ENCODE measurements at regions not wholly inside any gene's neighbourhood (a gene's known extent, or its start where the extent isn't known, plus 50 kb on each side); places are given as distances from the start of the nearest gene placed in this dataset.

DNA sequence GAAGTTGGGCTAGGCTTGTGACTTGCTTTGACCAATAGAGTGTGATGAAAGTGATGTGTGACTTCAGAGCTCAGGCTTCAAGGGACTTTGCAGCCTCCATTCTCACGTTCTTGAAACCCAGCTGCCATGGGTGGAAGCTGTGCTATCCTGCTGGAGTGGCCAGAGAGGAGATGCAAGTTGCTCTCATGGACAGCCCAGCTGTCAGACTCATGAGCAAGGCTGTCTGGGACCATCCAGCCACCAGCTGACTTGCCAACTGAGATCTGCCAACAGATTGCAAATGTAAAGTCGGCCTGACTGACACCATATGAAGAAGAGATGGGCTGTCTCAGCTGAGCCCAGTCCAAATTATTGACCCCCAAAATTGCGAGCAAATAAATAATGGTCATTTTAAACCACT is 226.4 kb upstream of the CXCR4 start:
- DNase-seq (ENCODE audit: low spot score in 2 of 2) (no peak), ATAC-seq (replicated peaks; ENCODE audit: extremely low read depth, poor library complexity, severe bottlenecking) (no peak)
- Mint-ChIP-seq H3K27me3 (no peaks in the 10 kb centered on the region), H3K36me3 (ENCODE audit: insufficient read depth) (no peaks in the 10 kb centered on the region), H3K9me3 (no peaks in the 10 kb centered on the region), H3K27ac (ENCODE audit: low read depth) (no peak overlapping the region), H3K4me1 (no peaks in the 10 kb centered on the region), H3K4me3 (no peak overlapping the region)

DNA sequence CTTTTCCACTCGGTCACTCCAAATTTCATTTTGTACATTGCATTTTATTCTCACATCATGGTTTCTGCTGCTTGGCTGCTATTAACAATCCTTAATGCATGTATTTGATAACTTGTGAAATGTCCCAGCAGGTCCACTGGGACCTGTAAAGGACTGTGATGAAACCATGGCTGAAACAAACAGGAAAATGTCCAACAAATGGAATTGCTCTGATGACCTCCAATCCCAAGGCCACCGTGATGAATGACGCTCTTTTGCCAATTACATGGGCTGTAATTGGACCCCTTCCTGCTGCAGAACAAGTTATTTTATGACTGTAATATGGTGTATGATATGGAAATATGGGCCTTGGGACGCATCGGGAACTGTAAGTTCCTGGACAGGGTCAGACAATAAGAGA is 224.2 kb upstream of the CXCR4 start:
- Mint-ChIP-seq H3K27me3 (no peaks in the 10 kb centered on the region), H3K27ac (ENCODE audit: low read depth) (no peak overlapping the region), H3K9me3 (no peaks in the 10 kb centered on the region), H3K36me3 (ENCODE audit: insufficient read depth) (no peaks in the 10 kb centered on the region), H3K4me1 (no peaks in the 10 kb centered on the region), H3K4me3 (no peak overlapping the region)
- DNase-seq (ENCODE audit: low spot score in 2 of 2) (no peak), ATAC-seq (replicated peaks; ENCODE audit: extremely low read depth, poor library complexity, severe bottlenecking) (no peak)

DNA sequence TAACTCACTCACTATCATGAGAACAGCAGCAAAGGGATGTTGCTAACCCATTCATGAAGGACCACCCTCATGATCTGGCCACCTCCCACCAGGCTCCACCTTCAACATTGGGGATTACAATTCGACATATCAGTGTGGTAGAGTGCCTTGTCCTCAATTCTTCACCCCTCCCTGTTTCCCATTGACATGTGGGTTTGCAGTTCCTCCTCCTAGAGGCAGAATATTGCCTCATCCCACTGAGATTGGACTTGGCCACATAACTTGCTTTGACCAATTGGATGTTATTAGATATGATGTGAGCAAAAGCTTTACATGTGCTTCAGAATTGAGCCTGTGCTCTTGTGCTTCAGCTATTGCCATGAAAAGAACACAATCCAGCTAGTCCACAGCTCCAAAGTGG is 217.0 kb upstream of the CXCR4 start:
- H3K27me3 Mint-ChIP-seq = no peaks in the 10 kb centered on the region
- no peak for ATAC-seq (replicated peaks; ENCODE audit: extremely low read depth, poor library complexity, severe bottlenecking)
- no peak for DNase-seq (ENCODE audit: low spot score in 2 of 2)
- H3K4me3 Mint-ChIP-seq = no peak overlapping the region
- H3K27ac Mint-ChIP-seq (ENCODE audit: low read depth) = no peak overlapping the region
- no peaks in the 10 kb centered on the region for H3K36me3 Mint-ChIP-seq (ENCODE audit: insufficient read depth)
- H3K4me1 Mint-ChIP-seq = no peaks in the 10 kb centered on the region
- H3K9me3 Mint-ChIP-seq = no peaks in the 10 kb centered on the region

DNA sequence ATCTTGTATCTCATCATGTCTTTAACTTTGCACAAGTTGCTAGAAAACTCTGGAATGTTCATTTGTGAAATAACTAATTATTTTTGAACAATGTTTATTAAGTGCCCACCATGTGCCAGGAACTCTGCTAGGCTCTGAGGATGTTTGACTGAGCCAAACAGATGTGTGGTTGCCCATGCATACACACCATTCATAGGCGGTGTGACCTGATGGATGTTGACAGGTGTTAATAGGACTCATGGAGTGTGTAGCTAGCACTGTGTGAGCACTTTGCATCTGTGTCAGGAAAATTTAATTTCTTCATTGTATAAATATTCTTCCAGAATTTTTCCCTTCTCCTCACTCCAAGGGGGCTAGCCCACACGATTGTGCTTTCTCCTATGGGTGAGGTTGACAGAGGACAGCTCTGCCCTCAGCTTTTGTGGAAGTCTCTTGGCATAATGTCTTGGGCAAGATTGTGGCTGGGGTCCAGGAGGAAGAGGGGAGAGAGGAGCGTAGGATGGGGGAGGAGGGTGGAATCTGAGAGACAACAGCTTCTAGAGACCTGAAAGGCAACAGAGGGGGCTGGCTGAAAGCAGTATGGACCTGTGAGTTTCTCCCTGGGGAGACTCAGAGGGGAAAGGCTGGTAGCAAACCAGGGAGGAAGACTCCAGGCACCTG is 214.6 kb upstream of the CXCR4 start:
- ATAC-seq (replicated peaks; ENCODE audit: extremely low read depth, poor library complexity, severe bottlenecking) (no peak), DNase-seq (ENCODE audit: low spot score in 2 of 2) (no peak)
- no peaks in the 10 kb centered on the region for H3K9me3 Mint-ChIP-seq
- H3K4me3 Mint-ChIP-seq = no peak overlapping the region
- no peak overlapping the region for H3K27ac Mint-ChIP-seq (ENCODE audit: low read depth)
- H3K27me3 Mint-ChIP-seq = no peaks in the 10 kb centered on the region
- peaks cover 14% of the 10 kb centered on the region for H3K4me1 Mint-ChIP-seq
- peaks cover 4% of the 10 kb centered on the region for H3K36me3 Mint-ChIP-seq (ENCODE audit: insufficient read depth)

DNA sequence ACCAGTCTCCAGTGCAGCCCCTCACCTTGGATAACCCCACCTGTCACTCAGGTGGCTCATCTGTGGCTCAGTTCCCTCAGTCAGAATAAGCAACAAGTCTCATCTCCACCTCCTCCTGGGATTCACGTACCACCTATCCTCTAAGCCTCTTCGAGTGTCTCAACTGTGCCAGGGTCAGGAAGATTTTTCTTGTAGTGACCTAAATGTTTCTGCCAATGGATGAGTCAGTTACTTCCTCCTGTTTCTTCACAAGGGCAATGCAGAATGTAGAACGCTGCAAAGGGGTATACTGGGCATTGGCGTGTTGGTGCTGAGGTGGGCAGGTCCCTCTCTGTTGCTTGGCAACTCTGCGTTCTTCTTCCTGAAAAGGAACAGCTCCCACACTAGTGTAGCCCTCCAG is 213.3 kb upstream of the CXCR4 start:
- peaks cover 25% of the 10 kb centered on the region for H3K4me1 Mint-ChIP-seq
- ATAC-seq (replicated peaks; ENCODE audit: extremely low read depth, poor library complexity, severe bottlenecking) = no peak
- H3K27me3 Mint-ChIP-seq = no peaks in the 10 kb centered on the region
- no peak for DNase-seq (ENCODE audit: low spot score in 2 of 2)
- H3K36me3 Mint-ChIP-seq (ENCODE audit: insufficient read depth) = peaks cover 9% of the 10 kb centered on the region
- H3K9me3 Mint-ChIP-seq = no peaks in the 10 kb centered on the region
- no peak overlapping the region for H3K4me3 Mint-ChIP-seq
- H3K27ac Mint-ChIP-seq (ENCODE audit: low read depth) = peak overlapping the region; percentile 58

DNA sequence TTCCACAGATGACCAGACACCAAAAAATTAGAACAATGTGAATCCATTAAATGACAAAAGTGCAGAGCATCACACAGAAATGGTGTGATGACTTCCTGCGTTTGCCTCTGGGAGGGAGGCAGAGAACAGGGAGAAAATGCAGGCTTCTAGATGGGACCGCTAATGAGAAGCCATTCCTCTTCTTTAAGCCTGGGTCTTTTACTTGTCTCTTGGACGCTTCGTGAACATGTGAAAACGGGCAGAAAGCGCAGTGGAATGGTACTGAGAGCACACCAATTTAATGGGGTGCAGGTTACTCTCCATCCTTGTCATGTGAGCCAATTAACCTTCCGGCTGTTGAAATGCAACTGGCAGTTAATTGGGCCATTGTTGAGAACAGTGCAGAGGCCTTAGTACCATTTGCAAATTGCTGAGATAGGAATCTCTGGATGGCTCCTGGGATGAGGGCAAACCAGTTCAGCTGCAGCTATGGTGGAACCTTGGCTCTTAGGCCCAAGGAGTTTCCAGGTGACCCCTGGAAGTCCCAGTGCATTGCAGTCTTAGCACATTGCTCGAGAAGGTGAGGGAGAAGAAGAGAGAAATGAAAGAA is 210.4 kb upstream of the CXCR4 start:
- no peaks in the 10 kb centered on the region for H3K9me3 Mint-ChIP-seq
- peak overlapping the region; percentile 72 for H3K4me3 Mint-ChIP-seq
- peaks cover 46% of the 10 kb centered on the region for H3K4me1 Mint-ChIP-seq
- no peak for ATAC-seq (replicated peaks; ENCODE audit: extremely low read depth, poor library complexity, severe bottlenecking)
- no peaks in the 10 kb centered on the region for H3K27me3 Mint-ChIP-seq
- H3K36me3 Mint-ChIP-seq (ENCODE audit: insufficient read depth) = peaks cover 9% of the 10 kb centered on the region
- no peak for DNase-seq (ENCODE audit: low spot score in 2 of 2)
- H3K27ac Mint-ChIP-seq (ENCODE audit: low read depth) = peak overlapping the region; percentile 98

DNA sequence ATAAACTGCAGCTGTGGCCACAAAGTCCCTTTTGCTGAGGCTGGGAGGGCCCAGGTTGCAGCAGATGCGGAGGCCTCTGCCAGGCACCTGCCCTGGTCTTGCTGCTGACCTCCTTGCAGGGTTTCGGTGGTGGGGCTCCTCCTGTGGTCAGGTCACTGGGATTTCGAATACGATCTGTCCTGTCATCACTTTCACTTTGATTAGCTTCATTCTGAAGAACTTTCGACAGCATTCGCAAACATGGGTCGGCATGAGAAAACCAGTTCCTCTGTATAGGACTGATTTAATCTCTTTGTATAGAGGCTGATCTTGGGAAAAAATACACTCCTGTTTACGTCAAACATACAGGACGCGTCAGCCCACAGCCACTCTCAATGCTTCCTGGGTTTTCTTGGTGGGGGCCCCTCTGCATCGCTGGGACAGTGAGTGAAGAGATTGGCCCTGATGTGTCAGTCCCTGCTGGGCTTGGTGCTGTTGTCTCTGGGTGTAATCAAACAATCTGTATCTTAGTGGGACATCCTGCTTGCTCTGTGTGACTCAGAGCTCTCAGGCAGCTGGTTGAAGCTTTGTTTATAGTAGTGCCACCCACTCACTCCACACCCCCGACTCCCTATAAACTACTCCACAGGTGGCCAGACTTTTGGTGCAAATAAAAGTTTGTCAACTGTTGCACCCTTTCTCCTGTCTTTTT is 209.4 kb upstream of the CXCR4 start:
- peak; percentile 96 for ATAC-seq (replicated peaks; ENCODE audit: extremely low read depth, poor library complexity, severe bottlenecking)
- H3K4me3 Mint-ChIP-seq = peak overlapping the region; percentile 72
- peak overlapping the region; percentile 98 for H3K27ac Mint-ChIP-seq (ENCODE audit: low read depth)
- H3K9me3 Mint-ChIP-seq = no peaks in the 10 kb centered on the region
- H3K4me1 Mint-ChIP-seq = peaks cover 46% of the 10 kb centered on the region
- H3K27me3 Mint-ChIP-seq = no peaks in the 10 kb centered on the region
- H3K36me3 Mint-ChIP-seq (ENCODE audit: insufficient read depth) = peaks cover 12% of the 10 kb centered on the region
- peak; percentile 55 to 87 for DNase-seq (ENCODE audit: low spot score in 2 of 2)

DNA sequence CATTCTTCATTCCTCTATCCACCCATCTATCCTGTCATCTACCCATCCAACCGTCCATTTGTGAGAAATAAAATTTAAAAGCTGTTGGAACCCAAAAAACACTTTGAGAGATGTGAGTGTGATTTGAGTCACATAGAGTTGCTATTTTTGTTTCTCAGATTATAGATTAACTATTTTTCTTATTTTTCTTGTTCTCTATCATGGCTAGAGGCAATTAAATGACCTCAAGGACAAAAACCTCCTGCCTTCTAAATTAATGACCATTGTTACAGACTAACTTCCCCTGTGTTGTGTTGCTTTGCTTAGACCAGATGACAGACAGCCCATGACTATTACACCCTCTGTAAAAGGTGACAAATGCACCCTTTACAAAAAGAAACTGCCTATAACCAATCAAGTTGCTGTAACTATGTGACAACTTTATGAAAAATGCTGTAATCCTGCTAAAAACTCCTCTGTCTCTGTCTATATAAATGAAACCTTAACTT is 207.9 kb upstream of the CXCR4 start:
- ATAC-seq (replicated peaks; ENCODE audit: extremely low read depth, poor library complexity, severe bottlenecking) (no peak), DNase-seq (ENCODE audit: low spot score in 2 of 2) (no peak)
- Mint-ChIP-seq H3K4me1 (peaks cover 46% of the 10 kb centered on the region), H3K9me3 (no peaks in the 10 kb centered on the region), H3K36me3 (ENCODE audit: insufficient read depth) (peaks cover 12% of the 10 kb centered on the region), H3K27ac (ENCODE audit: low read depth) (peak overlapping the region; percentile 98), H3K27me3 (no peaks in the 10 kb centered on the region), H3K4me3 (no peak overlapping the region)

DNA sequence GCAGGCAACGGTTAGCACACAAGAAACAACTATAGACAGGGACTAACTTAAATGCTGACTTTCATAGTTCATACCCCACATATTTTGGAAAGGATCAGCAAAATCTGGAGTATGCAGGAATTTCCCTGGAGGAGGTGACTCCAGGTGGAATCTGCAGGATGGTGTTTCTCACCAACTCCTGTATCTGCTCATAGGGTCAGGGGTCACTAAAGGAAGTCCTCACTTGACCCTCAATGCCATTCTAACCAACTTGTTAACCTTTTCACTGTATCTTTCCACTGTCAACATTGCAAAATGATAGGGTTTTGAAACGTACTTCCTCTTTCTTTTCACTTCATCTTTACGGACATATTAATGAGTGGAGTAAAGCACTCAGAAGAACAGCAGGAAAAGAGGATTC is 207.0 kb upstream of the CXCR4 start:
- Mint-ChIP-seq H3K27ac (ENCODE audit: low read depth) (peak overlapping the region; percentile 98), H3K4me3 (no peak overlapping the region)

DNA sequence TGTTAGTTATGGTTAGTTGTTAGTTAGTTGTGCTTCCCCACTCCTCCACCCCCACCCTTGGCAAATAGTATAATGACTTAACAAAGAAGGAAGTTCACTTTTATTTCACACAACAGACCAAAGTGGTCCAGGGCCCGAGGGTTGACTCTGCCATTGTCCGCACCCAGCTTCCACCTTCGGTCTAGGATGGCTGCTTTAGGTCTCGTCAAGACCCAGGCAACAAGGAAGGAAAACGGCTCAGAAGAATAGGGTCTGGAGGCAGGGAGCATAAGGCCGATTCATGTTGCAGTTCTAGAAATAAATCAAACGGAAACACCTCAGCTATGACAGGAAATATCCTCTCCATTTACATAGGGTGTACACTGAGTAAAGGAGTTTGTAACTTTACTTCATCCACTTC is 206.0 kb upstream of the CXCR4 start:
- Mint-ChIP-seq H3K36me3 (ENCODE audit: insufficient read depth) (peaks cover 12% of the 10 kb centered on the region), H3K27ac (ENCODE audit: low read depth) (peak overlapping the region; percentile 56), H3K27me3 (no peaks in the 10 kb centered on the region), H3K4me3 (peak overlapping the region; percentile 16), H3K4me1 (peaks cover 51% of the 10 kb centered on the region), H3K9me3 (no peaks in the 10 kb centered on the region)
- no peak for DNase-seq (ENCODE audit: low spot score in 2 of 2)
- no peak for ATAC-seq (replicated peaks; ENCODE audit: extremely low read depth, poor library complexity, severe bottlenecking)

More for the DNA sequence above, 207.0 kb upstream of the CXCR4 start:
- Mint-ChIP-seq H3K36me3 (ENCODE audit: insufficient read depth) (peaks cover 12% of the 10 kb centered on the region), H3K4me1 (peaks cover 46% of the 10 kb centered on the region), H3K9me3 (no peaks in the 10 kb centered on the region), H3K27me3 (no peaks in the 10 kb centered on the region)
- DNase-seq (ENCODE audit: low spot score in 2 of 2) = no peak
- no peak for ATAC-seq (replicated peaks; ENCODE audit: extremely low read depth, poor library complexity, severe bottlenecking)

DNA sequence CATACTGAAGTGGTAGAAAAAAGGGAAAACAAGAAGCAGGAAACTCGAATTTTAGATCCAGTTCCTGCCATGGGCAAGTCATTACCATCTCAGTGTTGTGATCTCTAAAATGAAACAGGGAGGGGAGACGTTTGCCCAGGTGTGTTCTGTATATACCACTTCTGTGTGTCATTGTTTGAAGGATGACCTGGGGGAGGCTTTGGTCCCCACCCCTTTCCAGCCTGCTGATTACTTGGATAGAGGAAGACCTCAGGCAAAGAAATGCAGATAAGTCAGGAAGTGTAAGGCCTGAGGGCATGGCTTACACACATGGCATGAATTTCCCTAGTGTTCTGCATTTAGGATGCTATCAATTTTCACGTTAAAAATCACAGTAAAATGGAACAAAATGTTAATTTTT is 205.2 kb upstream of the CXCR4 start:
- no peak overlapping the region for H3K4me3 Mint-ChIP-seq
- ATAC-seq (replicated peaks; ENCODE audit: extremely low read depth, poor library complexity, severe bottlenecking) (no peak), DNase-seq (ENCODE audit: low spot score in 2 of 2) (no peak)
- H3K27ac Mint-ChIP-seq (ENCODE audit: low read depth) = peak overlapping the region; percentile 56
- no peaks in the 10 kb centered on the region for H3K27me3 Mint-ChIP-seq
- H3K9me3 Mint-ChIP-seq = no peaks in the 10 kb centered on the region
- peaks cover 12% of the 10 kb centered on the region for H3K36me3 Mint-ChIP-seq (ENCODE audit: insufficient read depth)
- H3K4me1 Mint-ChIP-seq = peaks cover 44% of the 10 kb centered on the region

DNA sequence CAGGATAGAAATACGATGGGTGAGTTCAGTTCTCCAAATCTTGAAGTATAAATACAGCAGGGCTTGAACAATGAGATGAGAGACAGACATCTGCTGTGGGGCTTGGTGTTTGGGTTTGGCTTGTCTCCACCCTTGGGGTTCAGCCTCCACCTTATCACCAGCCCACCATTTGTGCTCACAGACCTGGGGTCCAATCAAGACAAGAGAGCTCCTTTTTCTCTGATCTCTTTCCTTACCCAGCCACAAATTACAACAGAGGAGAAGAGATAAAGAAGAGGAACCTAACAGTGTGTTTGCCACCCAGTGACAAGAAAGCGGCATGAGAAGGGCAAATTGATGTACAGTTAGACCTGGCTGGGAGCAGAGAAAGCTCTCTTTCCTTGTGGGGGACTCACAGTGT is 204.5 kb upstream of the CXCR4 start:
- Mint-ChIP-seq H3K4me3 (no peak overlapping the region), H3K4me1 (peaks cover 36% of the 10 kb centered on the region), H3K9me3 (no peaks in the 10 kb centered on the region), H3K36me3 (ENCODE audit: insufficient read depth) (peaks cover 7% of the 10 kb centered on the region), H3K27ac (ENCODE audit: low read depth) (no peak overlapping the region), H3K27me3 (no peaks in the 10 kb centered on the region)
- DNase-seq (ENCODE audit: low spot score in 2 of 2) (no peak), ATAC-seq (replicated peaks; ENCODE audit: extremely low read depth, poor library complexity, severe bottlenecking) (no peak)

DNA sequence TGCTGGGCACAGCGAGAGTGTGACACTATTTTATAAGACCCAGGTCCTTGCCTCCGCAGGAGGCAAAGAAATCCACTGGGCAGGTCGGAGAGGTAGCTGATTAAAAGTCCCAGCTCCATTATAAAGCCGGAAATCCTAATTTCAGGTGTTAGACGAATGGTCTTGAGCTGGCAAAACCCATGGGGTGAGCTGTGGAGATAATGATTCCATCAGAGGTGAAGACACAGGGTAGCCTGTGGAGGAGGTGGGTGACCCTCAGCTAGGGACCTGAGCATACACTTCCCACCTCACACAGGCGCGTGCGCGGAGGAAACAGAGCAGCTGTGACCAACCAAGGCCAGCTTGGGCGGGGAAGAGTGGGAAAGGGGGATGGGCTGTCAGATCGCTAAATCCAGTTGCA is 201.7 kb upstream of the CXCR4 start:
- peaks cover 19% of the 10 kb centered on the region for H3K4me1 Mint-ChIP-seq
- H3K4me3 Mint-ChIP-seq = no peak overlapping the region

More for the DNA sequence above, 201.7 kb upstream of the CXCR4 start:
- no peaks in the 10 kb centered on the region for H3K27me3 Mint-ChIP-seq
- DNase-seq (ENCODE audit: low spot score in 2 of 2) = no peak
- peaks cover 8% of the 10 kb centered on the region for H3K36me3 Mint-ChIP-seq (ENCODE audit: insufficient read depth)
- H3K9me3 Mint-ChIP-seq = no peaks in the 10 kb centered on the region
- no peak overlapping the region for H3K27ac Mint-ChIP-seq (ENCODE audit: low read depth)
- no peak for ATAC-seq (replicated peaks; ENCODE audit: extremely low read depth, poor library complexity, severe bottlenecking)

All from central memory CD8-positive, alpha-beta T cell (primary cell).